KMS-11 (cell line): ENCODE measurements at regions not wholly inside any gene's neighbourhood (a gene's known extent, or its start where the extent isn't known, plus 50 kb on each side); places are given as distances from the start of the nearest gene placed in this dataset.

Experiments
- H2AFZ ChIP-seq: fragments of 200-600 bp; sonication (generic); 2 replicates; pipeline ENCODE4 v1.6.1; 2016; ENCODE audit warnings: antibody characterized with exemption, mixed run types, low read depth
- H3K27ac ChIP-seq: fragments of 200-600 bp; sonication (generic); 2 replicates; pipeline ENCODE4 v1.6.1; 2016; ENCODE audit warnings: mild to moderate bottlenecking, mixed run types
- H3K27me3 ChIP-seq: fragments of 200-600 bp; sonication (generic); 2 replicates; pipeline ENCODE4 v1.6.1; 2017; ENCODE audit warnings: mild to moderate bottlenecking, low read depth, mixed run types, moderate library complexity; ENCODE audit not compliant: insufficient read depth
- H3K36me3 ChIP-seq: fragments of 200-600 bp; sonication (generic); 2 replicates; pipeline ENCODE4 v1.6.1; 2017; ENCODE audit warnings: mild to moderate bottlenecking, mixed run types; ENCODE audit not compliant: insufficient read depth
- H3K4me1 ChIP-seq: fragments of 200-600 bp; sonication (generic); 2 replicates; pipeline ENCODE4 v1.6.1; 2016; ENCODE audit warnings: mild to moderate bottlenecking, low read depth, mixed run types; ENCODE audit not compliant: poor library complexity, severe bottlenecking
- H3K4me2 ChIP-seq: fragments of 200-600 bp; sonication (generic); 2 replicates; pipeline ENCODE4 v1.7.0; 2016; ENCODE audit warnings: mild to moderate bottlenecking, mixed run types
- H3K4me3 ChIP-seq: fragments of 200-600 bp; sonication (generic); IDR thresholded peaks from 2 replicates; pipeline ENCODE4 v1.6.1; 2017; ENCODE audit warnings: low read depth, low read length, mixed read lengths; ENCODE audit not compliant: insufficient read depth
- H3K79me2 ChIP-seq: fragments of 200-600 bp; sonication (generic); 2 replicates; pipeline ENCODE4 v1.6.1; 2016; ENCODE audit warnings: low read depth, mixed run types; ENCODE audit not compliant: insufficient read depth
- H3K9ac ChIP-seq: fragments of 200-600 bp; sonication (generic); 2 replicates; pipeline ENCODE4 v1.6.1; 2016; ENCODE audit warnings: mild to moderate bottlenecking, mixed run types
- H4K20me1 ChIP-seq: fragments of 200-600 bp; sonication (generic); 2 replicates; pipeline ENCODE4 v1.6.1; 2016; ENCODE audit warnings: mild to moderate bottlenecking, mixed run types; ENCODE audit not compliant: insufficient read depth
- CTCF ChIP-seq: fragments of 200-600 bp; sonication (generic); conservative IDR thresholded peaks from 2 replicates; pipeline ENCODE4 v1.6.1; 2017; ENCODE audit warnings: low read depth, mild to moderate bottlenecking, antibody characterized with exemption, low read length, moderate library complexity, mixed read lengths

- no peak for TF ChIP-seq CTCF
- Histone ChIP-seq H3K36me3 (no peaks in the 10 kb centered on the region), H4K20me1 (no peaks in the 10 kb centered on the region), H3K4me2 (no peak overlapping the region), H3K9ac (no peak overlapping the region), H3K27me3 (no peaks in the 10 kb centered on the region), H2AFZ (no peak overlapping the region), H3K79me2 (no peaks in the 10 kb centered on the region), H3K4me1 (no peaks in the 10 kb centered on the region), H3K4me3 (no peak overlapping the region), H3K27ac (no peak overlapping the region)
Measured at GRCh38 chr3:177525414-177525813, 328.1 kb upstream of the TBL1XR1 start.

DNA sequence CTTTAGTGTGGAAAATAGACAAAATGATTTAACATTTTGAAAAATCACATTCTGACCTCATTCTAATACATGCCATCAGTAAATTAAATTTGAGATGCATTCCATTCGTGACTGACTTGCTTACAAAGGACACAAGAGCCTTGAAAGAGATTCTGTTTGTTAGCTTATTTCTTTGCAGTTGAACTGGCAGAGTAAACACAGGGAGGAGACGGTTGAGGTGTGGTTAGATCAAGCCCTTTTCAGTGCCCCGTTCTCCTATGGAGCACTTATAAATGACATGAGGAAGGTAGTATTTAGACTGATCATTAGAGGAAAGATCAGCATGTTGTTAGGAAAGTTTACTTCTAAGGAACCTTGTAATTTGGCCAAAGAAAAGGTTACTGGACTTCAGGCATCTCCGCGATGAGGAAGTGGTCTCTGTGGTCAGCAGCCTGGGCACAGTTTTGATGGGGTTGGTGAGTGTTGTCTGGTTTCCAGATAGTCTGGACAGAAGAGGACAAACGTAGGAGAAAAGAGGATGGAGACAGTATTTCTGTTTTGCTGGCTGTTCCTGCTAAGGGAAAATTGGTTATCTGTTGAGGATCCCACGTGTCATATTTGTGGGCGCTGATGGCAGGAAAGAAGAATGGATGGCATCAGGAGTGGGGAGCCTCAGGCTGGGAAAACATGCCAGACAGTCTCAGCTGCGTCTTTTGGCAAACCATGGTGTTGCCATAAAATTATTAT, 328.9 kb upstream of the TBL1XR1 start:
- H3K79me2 ChIP-seq, result no peaks in the 10 kb centered on the region
- H3K9ac ChIP-seq, result no peak overlapping the region
- H3K27ac ChIP-seq, result no peak overlapping the region
- no peaks in the 10 kb centered on the region for H3K4me1 ChIP-seq
- H3K36me3 ChIP-seq, result no peaks in the 10 kb centered on the region
- no peak for TF ChIP-seq CTCF
- no peak overlapping the region for H3K4me2 ChIP-seq
- no peaks in the 10 kb centered on the region for H4K20me1 ChIP-seq
- no peak overlapping the region for H3K4me3 ChIP-seq
- H3K27me3 ChIP-seq, result no peaks in the 10 kb centered on the region
- H2AFZ ChIP-seq, result no peak overlapping the region

- Histone ChIP-seq H3K4me3 (no peak overlapping the region), H4K20me1 (no peaks in the 10 kb centered on the region), H3K4me2 (no peak overlapping the region), H3K27ac (no peak overlapping the region), H3K27me3 (no peaks in the 10 kb centered on the region), H3K4me1 (no peaks in the 10 kb centered on the region), H3K79me2 (no peaks in the 10 kb centered on the region), H3K36me3 (no peaks in the 10 kb centered on the region), H3K9ac (no peak overlapping the region), H2AFZ (no peak overlapping the region)
- TF ChIP-seq CTCF, result no peak
Measured at GRCh38 chr3:177527182-177527581, 329.9 kb upstream of the TBL1XR1 start.

GRCh38 chr3:177528306-177529070, 331.2 kb upstream of the TBL1XR1 start:
- no peak overlapping the region for H3K4me3 ChIP-seq
- no peaks in the 10 kb centered on the region for H4K20me1 ChIP-seq
- no peaks in the 10 kb centered on the region for H3K79me2 ChIP-seq
- H3K9ac ChIP-seq, result no peak overlapping the region
- no peaks in the 10 kb centered on the region for H3K27me3 ChIP-seq
- no peak overlapping the region for H2AFZ ChIP-seq
- TF ChIP-seq CTCF, result no peak
- no peaks in the 10 kb centered on the region for H3K36me3 ChIP-seq
- no peak overlapping the region for H3K27ac ChIP-seq
- H3K4me1 ChIP-seq, result no peaks in the 10 kb centered on the region
- no peak overlapping the region for H3K4me2 ChIP-seq
